RWPE1 (cell line): ENCODE measurements at regions not wholly inside any gene's neighbourhood (a gene's known extent, or its start where the extent isn't known, plus 50 kb on each side); places are given as distances from the start of the nearest gene placed in this dataset.
A peak's percentile ranks its signal among the peaks of the same experiment; 100 is the strongest.

Source experiments
- CTCF ChIA-PET: fragments of 350-600 bp; sonication (Branson Sonifier 250); formaldehyde crosslinking; extraction: SDS; loops from one replicate; lab custom pipeline; 2021; lab: Yijun Ruan, JAX
- POLR2A ChIA-PET: fragments of 400-600 bp; formaldehyde crosslinking; extraction: SDS; loops from one replicate; lab custom pipeline; 2020; ENCODE audit warnings: antibody characterized with exemption; ENCODE audit not compliant: low non-redundant PET; lab: Yijun Ruan, JAX
- DNase-seq: peaks from one replicate; pipeline ENCODE4 v3.0.0; 2012; ENCODE audit warnings: low spot score
- H3K27ac ChIP-seq: fragments of 450-650 bp; 2 replicates; pipeline ENCODE4 v1.5.1; 2017
- TF ChIP-seq, protein P1 (sequence below): fragments of 450-650 bp; conservative IDR thresholded peaks from 2 replicates; pipeline ENCODE4 v1.5.1; 2017; ENCODE audit warnings: low read depth, mild to moderate bottlenecking

DNA sequence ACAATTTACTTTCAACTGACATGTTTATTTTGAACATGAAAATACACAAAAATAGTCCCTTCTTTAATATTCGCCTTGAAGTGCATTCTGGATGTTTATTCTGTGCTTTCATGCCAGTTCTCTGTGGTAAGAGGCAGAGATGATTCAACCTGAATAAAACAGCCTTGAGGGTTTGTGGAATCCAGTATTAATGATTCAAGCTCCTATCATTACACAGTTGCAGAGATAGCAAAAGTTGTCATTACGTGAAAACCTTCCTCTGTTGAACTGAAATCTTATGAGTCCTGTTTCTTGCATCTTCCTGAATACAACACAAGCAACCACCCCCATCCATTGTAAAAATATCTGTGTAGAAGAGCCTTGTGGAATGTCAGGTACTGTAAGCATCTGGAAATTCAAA is 142.3 kb upstream of the HTR2A start:
- CTCF ChIA-PET: no interaction called here
- DNase-seq: peak; percentile 37
- TF ChIP-seq, protein P1, sequence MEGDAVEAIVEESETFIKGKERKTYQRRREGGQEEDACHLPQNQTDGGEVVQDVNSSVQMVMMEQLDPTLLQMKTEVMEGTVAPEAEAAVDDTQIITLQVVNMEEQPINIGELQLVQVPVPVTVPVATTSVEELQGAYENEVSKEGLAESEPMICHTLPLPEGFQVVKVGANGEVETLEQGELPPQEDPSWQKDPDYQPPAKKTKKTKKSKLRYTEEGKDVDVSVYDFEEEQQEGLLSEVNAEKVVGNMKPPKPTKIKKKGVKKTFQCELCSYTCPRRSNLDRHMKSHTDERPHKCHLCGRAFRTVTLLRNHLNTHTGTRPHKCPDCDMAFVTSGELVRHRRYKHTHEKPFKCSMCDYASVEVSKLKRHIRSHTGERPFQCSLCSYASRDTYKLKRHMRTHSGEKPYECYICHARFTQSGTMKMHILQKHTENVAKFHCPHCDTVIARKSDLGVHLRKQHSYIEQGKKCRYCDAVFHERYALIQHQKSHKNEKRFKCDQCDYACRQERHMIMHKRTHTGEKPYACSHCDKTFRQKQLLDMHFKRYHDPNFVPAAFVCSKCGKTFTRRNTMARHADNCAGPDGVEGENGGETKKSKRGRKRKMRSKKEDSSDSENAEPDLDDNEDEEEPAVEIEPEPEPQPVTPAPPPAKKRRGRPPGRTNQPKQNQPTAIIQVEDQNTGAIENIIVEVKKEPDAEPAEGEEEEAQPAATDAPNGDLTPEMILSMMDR: no peak

DNA sequence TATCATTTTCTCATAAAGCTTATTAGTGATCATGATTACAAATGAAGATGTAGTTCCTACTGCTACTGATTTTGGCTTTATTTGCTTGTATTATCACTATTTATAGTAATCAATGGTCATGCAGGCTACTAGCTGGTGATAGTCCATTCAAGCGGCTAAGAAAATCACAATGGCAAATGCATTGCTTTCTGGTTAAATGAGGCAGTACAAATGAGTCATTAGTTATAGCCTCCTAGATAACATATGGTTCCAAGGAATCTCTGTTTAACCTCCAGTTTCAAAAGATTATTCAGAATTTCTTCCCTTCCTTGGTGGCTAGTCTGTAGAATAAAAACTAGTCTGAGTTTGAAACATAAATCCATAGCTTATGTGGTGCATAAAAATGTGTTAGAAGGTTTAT is 141.3 kb upstream of the HTR2A start:
- no peak for DNase-seq
- POLR2A ChIA-PET: no interaction called here
- no peak overlapping the region for H3K27ac ChIP-seq
- CTCF ChIA-PET: interaction anchor here (0.7 kb wide), 1 partner anchor 9 kb away, joined by 4 read pairs; no protein-coding TSS in a partner anchor
- TF ChIP-seq, protein P1: no peak

More for the DNA sequence above, 142.3 kb upstream of the HTR2A start:
- H3K27ac ChIP-seq: no peak overlapping the region
- POLR2A ChIA-PET: no interaction called here

DNA sequence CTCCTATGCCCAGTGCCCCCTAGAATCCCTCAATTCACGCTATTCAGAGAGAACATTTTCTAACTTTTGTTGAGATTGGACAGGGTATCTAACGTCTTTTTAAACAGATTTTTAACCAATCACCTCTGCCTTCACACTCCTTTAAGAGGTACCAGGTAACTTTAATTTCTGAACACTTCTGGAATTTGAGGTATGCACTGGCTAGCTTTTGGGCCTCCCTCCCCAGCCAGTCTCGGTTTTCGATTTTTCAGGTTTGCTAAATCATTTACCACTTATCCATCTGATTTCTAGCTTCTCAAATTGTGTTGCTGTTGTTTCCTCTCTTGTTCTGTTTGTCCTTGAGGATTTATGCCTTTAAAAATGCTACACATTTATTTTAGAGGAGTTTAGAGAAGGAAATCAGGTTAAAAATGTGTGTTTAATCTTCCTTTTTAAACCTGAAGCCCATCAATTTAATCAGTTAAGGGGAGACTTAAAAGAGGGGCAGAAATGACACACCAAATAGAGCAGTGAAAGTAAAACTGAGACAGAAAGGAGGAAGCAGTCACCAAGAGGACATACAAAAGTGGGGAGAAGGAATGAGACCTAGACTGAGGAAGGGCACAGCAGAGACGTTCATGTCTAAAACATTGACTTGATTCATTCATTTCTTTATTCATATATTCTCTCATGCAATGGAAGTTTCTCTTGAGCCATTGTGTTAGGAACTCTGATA is 139.6 kb upstream of the HTR2A start:
- TF ChIP-seq, protein P1: no peak
- POLR2A ChIA-PET: no interaction called here
- H3K27ac ChIP-seq: no peak overlapping the region
- CTCF ChIA-PET: no interaction called here
- DNase-seq: no peak

DNA sequence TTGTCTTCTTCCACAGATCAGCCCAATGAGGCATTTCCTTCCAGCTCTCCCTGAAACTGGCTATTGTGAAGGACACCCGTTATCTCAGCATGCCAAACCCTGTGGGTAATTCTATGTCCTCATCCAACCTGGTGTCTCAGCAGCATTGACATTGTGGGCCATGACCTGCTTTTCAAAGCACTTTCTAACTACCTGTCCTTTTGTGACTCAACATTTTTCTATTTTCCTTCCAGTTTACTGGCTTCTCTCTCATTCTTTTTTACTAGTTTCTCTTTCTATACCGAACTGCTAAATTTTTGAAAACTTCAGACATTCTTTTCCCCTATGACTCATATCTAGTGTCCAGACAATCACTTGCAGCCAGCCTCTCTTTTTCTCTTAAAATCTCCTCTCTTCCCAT is 136.4 kb upstream of the HTR2A start:
- no peak overlapping the region for H3K27ac ChIP-seq
- no peak for DNase-seq
- TF ChIP-seq, protein P1: no peak
- ChIA-PET CTCF (no interaction called here), POLR2A (no interaction called here)

DNA sequence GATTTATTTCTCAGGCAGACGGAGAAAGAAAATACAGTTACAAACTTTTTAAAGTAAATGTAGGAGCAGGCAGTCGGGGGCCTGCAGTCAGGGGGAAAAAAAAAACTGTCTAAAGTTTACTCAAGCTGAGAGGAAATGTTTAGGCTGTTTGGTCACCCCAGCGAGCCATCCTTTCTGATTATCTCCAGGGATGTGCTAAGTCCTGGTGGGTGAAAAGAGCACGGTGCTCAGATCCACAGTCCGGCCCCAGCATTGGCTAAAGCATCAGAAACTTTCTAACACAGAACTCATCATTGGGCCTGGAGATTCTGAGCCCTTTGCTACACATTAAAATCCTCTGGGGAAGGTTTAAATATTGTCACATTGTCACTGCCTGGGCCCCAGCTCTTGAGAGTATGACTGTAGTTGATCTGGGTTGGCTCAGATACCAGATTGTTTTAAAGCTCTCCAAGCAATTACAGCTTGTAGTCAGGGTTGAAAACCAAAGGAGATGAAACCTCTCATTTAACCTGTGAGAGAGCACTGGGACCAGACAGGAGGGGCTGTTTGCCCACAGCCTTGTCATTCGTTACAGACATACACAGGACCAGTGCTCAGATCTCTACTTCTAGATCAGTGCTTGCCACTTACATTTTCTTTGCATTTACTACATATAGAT is 131.1 kb upstream of the HTR2A start:
- TF ChIP-seq, protein P1: no peak
- DNase-seq: no peak
- ChIA-PET POLR2A (no interaction called here), CTCF (no interaction called here)
- H3K27ac ChIP-seq: no peak overlapping the region

GRCh38 chr13:47025791-47026447 is 129.1 kb upstream of the HTR2A start:
- ChIA-PET CTCF (interaction anchor here (0.6 kb wide), 1 partner anchor 162 kb away, joined by 3 read pairs; no protein-coding TSS in a partner anchor), POLR2A (no interaction called here)
- no peak overlapping the region for H3K27ac ChIP-seq

More at GRCh38 chr13:47025791-47026447, 129.1 kb upstream of the HTR2A start:
- TF ChIP-seq, protein P1: no peak
- no peak for DNase-seq
